Ishikawa (cell line): ENCODE measurements at regions not wholly inside any gene's neighbourhood (a gene's known extent, or its start where the extent isn't known, plus 50 kb on each side); places are given as distances from the start of the nearest gene placed in this dataset.

Experiments
- CEBPB ChIP-seq: IDR thresholded peaks from 2 replicates; pipeline ENCODE4 v1.6.1; 2012
- EGR1 ChIP-seq: IDR thresholded peaks from 2 replicates; pipeline ENCODE4 v1.6.1; 2012
- EP300 ChIP-seq: IDR thresholded peaks from 2 replicates; pipeline ENCODE4 v1.6.1; 2012; ENCODE audit warnings: borderline replicate concordance
- MAX ChIP-seq: IDR thresholded peaks from 2 replicates; pipeline ENCODE4 v1.6.1; 2012
- NFIC ChIP-seq: IDR thresholded peaks from 2 replicates; pipeline ENCODE4 v1.6.1; 2012
- RAD21 ChIP-seq: IDR thresholded peaks from 2 replicates; pipeline ENCODE4 v1.6.1; 2012; ENCODE audit warnings: low read depth
- REST ChIP-seq: IDR thresholded peaks from 2 replicates; pipeline ENCODE4 v1.6.1; 2012; ENCODE audit warnings: low read depth, mild to moderate bottlenecking
- TAF1 ChIP-seq: IDR thresholded peaks from 2 replicates; pipeline ENCODE4 v1.6.1; 2012; ENCODE audit warnings: low read depth, mild to moderate bottlenecking
- TEAD4 ChIP-seq: IDR thresholded peaks from 2 replicates; pipeline ENCODE4 v1.6.1; 2012
- USF1 ChIP-seq: IDR thresholded peaks from 2 replicates; pipeline ENCODE4 v1.6.1; 2012
- YY1 ChIP-seq: IDR thresholded peaks from 2 replicates; pipeline ENCODE4 v1.6.1; 2012; ENCODE audit warnings: low read depth
- ZBTB7A ChIP-seq: IDR thresholded peaks from 2 replicates; pipeline ENCODE4 v1.6.1; 2012; ENCODE audit warnings: low read depth

GRCh38 chr7:127530148-127530547, 55.2 kb downstream of the GCC1 start:
- no peak for TF ChIP-seq TAF1
- no peak for TF ChIP-seq EP300
- TF ChIP-seq ZBTB7A = no peak
- no peak for TF ChIP-seq YY1
- TF ChIP-seq NFIC = no peak
- no peak for TF ChIP-seq CEBPB
- TF ChIP-seq REST = no peak
- no peak for TF ChIP-seq USF1
- TF ChIP-seq MAX = no peak
- no peak for TF ChIP-seq TEAD4
- no peak for TF ChIP-seq RAD21
- TF ChIP-seq EGR1 = no peak
